ENCODE measurements at regions not wholly inside any gene's neighbourhood (a gene's known extent, or its start where the extent isn't known, plus 50 kb on each side); places are given as distances from the start of the nearest gene placed in this dataset.

GRCh38 chr21:23664193-23664694, 1943.0 kb downstream of the MRPL39 start:
- TF ChIP-seq POLR2AphosphoS5 (IDR thresholded peaks at IDR 0.05; ENCODE audit: borderline replicate concordance, low read depth, low read length) (no peak), EZH2 (IDR thresholded peaks at IDR 0.05) (no peak), FOXP2 (optimal IDR thresholded peaks at IDR 0.05; ENCODE audit: control extremely low read depth, extremely low read length, insufficient read depth) (no peak)

Measured in SK-N-MC (cell line).